B cell (primary cell): ENCODE measurements at regions not wholly inside any gene's neighbourhood (a gene's known extent, or its start where the extent isn't known, plus 50 kb on each side); places are given as distances from the start of the nearest gene placed in this dataset.
"Not testable (repeated sequence)": the region's sequence is repeated elsewhere in the genome, so short reads cannot be mapped to it uniquely, and the experiment has no call there.

Experiments
- ATAC-seq: fragments of 200-7000 bp; cut with Tn5 transposase; one replicate; pipeline ENCODE4 v1.10.0; 2021; ENCODE audit warnings: low read depth, mild to moderate bottlenecking, moderate number of reproducible peaks, moderate library complexity
- CTCF ChIA-PET: fragments of 350-600 bp; sonication (Branson Sonifier 250); formaldehyde crosslinking; loops from one replicate; lab custom pipeline; 2021; ENCODE audit warnings: antibody characterized with exemption, inconsistent platforms; lab: Charles Lee
- POLR2A ChIA-PET: fragments of 350-600 bp; sonication (Branson Sonifier 250); formaldehyde crosslinking; loops from one replicate; lab custom pipeline; 2021; ENCODE audit warnings: antibody characterized with exemption; lab: Charles Lee
- DNase-seq: peaks from one replicate; pipeline ENCODE4 v3.0.0; 2013
- H2AFZ ChIP-seq: 2 replicates; pipeline ENCODE4 v1.6.1; 2012; ENCODE audit warnings: mild to moderate bottlenecking, low read depth, low read length; ENCODE audit not compliant: insufficient read depth, poor library complexity, severe bottlenecking
- H3K27ac ChIP-seq, 2 donors: 1 replicate in 1 of 2; 2 replicates in 1 of 2; pipeline ENCODE4 v1.5.1; 2012 to 2013; ENCODE audit warnings: low read length in 2 of 2, mild to moderate bottlenecking in 2 of 2, moderate library complexity in 1 of 2
- H3K27me3 ChIP-seq, 4 experiments: fragments of 200-600 bp in 1 of 4; sonication (generic) in 1 of 4; replicated peaks in 1 of 4; 1 replicate in 2 of 4; 2 replicates in 2 of 4; pipeline versions ENCODE4 v1.6.1 to v1.7.0; 2013 to 2016; ENCODE audit warnings: low read length in 3 of 4, mild to moderate bottlenecking in 2 of 4, mixed read lengths in 1 of 4, moderate library complexity in 1 of 4; ENCODE audit not compliant: insufficient read depth in 4 of 4, control insufficient read depth in 3 of 4; ENCODE audit errors: control extremely low read depth in 1 of 4
- H3K36me3 ChIP-seq, 2 experiments: replicated peaks in 1 of 2; 1 replicate in 1 of 2; 2 replicates in 1 of 2; pipeline versions ENCODE4 v1.6.1 to v1.7.1; 2013; ENCODE audit warnings: low read length in 1 of 2; ENCODE audit not compliant: insufficient read depth in 2 of 2, control insufficient read depth in 1 of 2; ENCODE audit errors: control extremely low read depth in 1 of 2, extremely low read depth in 1 of 2
- H3K4me1 ChIP-seq, 2 donors: fragments of 200-600 bp in 1 of 2; sonication (generic) in 1 of 2; 1 replicate in 1 of 2; 2 replicates in 1 of 2; pipeline versions ENCODE4 v1.5.1 to v1.6.1; 2013 to 2017; ENCODE audit warnings: low read length in 2 of 2; ENCODE audit not compliant: control insufficient read depth in 2 of 2, insufficient read depth in 2 of 2
- H3K4me2 ChIP-seq: replicated peaks from 2 replicates; pipeline ENCODE3; 2012; ENCODE audit warnings: mild to moderate bottlenecking, low read depth, low read length; ENCODE audit not compliant: poor library complexity, severe bottlenecking
- H3K4me3 ChIP-seq, 5 experiments: fragments of 200-600 bp in 1 of 5; sonication (generic) in 1 of 5; 1 replicate in 3 of 5; 2 replicates in 2 of 5; pipeline versions ENCODE4 v1.5.1 to v1.7.0; 2011 to 2016; ENCODE audit warnings: low read length in 4 of 5, mild to moderate bottlenecking in 4 of 5, low read depth in 2 of 5, control low read depth in 1 of 5, moderate library complexity in 1 of 5; ENCODE audit not compliant: insufficient read depth in 1 of 5; ENCODE audit errors: control extremely low read depth in 1 of 5, extremely low read depth in 1 of 5
- H3K79me2 ChIP-seq: fragments of 200-600 bp; sonication (generic); one replicate; pipeline ENCODE4 v1.6.0; 2016; ENCODE audit warnings: low read length; ENCODE audit not compliant: control insufficient read depth, insufficient read depth
- H3K9ac ChIP-seq: fragments of 200-600 bp; sonication (generic); 2 replicates; pipeline ENCODE4 v1.6.1; 2017; ENCODE audit warnings: mild to moderate bottlenecking, low read length, moderate library complexity
- H3K9me3 ChIP-seq, 3 donors: one replicate each; pipeline versions ENCODE4 v1.6.1 to v1.7.1; 2013; ENCODE audit warnings: low read length in 2 of 3; ENCODE audit not compliant: control insufficient read depth in 2 of 3, insufficient read depth in 1 of 3; ENCODE audit errors: control extremely low read depth in 1 of 3
- H4K20me1 ChIP-seq: 2 replicates; pipeline ENCODE4 v1.6.0; 2012; ENCODE audit warnings: mild to moderate bottlenecking, low read length; ENCODE audit not compliant: insufficient read depth, control insufficient read depth, poor library complexity, severe bottlenecking
- H3K27ac Mint-ChIP-seq: one replicate; pipeline ENCODE4 v1.8.0; 2021; ENCODE audit warnings: mixed read lengths
- H3K27me3 Mint-ChIP-seq: one replicate; pipeline ENCODE4 v1.8.0; 2021; ENCODE audit warnings: mixed read lengths
- H3K4me1 Mint-ChIP-seq: one replicate; pipeline ENCODE4 v1.8.0; 2021; ENCODE audit warnings: mixed read lengths
- H3K4me3 Mint-ChIP-seq: one replicate; pipeline ENCODE4 v1.8.0; 2021; ENCODE audit warnings: mixed read lengths
- H3K9me3 Mint-ChIP-seq: one replicate; pipeline ENCODE4 v1.8.0; 2022; ENCODE audit warnings: mixed read lengths; ENCODE audit not compliant: insufficient read depth
- EZH2 ChIP-seq: IDR thresholded peaks from 2 replicates; pipeline ENCODE4 v1.6.1; 2012; ENCODE audit warnings: borderline replicate concordance, low read depth, mild to moderate bottlenecking, moderate library complexity, low read length; ENCODE audit not compliant: insufficient read depth, poor library complexity, severe bottlenecking
- WGBS: methylation state at CpG from one replicate; pipeline ENCODE4 v1.1.5; 2013; ENCODE audit warnings: missing lambda C conversion rate; ENCODE audit not compliant: insufficient coverage; 5-methylcytosine and 5-hydroxymethylcytosine counted together
- intact Hi-C: fragments of 100-400 bp; cut with micrococcal nuclease; formaldehyde crosslinking; loops from one replicate; pipeline ENCODE4 v1.10.0; 2022
- TF ChIP-seq, protein P1 (sequence below): fragments of 200-600 bp; IDR thresholded peaks from one replicate; pipeline ENCODE4 v1.8.0; 2022; ENCODE audit warnings: antibody characterized with exemption, mild to moderate bottlenecking

DNA sequence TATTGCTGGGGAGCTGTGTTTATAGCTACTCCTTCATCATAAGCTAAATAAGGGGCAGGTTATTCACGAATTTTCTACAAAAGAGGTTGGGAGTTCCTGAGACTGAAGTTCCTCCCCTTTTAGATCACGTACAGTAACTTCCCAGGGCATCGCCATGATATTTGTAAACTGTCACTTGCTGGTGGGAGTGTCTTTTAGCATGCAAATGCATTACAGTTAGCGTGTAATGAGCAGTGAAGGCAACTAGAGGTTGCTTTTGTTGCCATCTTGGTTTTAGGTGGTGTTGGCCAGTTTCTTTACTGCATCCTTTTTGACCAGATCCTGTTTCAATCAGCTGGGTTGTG is 64.4 kb downstream of the IL12A start:
- no peak overlapping the region for H3K4me3 Mint-ChIP-seq
- POLR2A ChIA-PET, result no interaction called here
- Histone ChIP-seq H4K20me1 (no peaks in the 10 kb centered on the region), H3K4me1 (no peaks in the 10 kb centered on the region), H3K9ac (no peak overlapping the region), H3K27me3 (peaks cover 0 to 4% (median 0%) of the 10 kb centered on the region in 4 experiments), H3K36me3 (no peaks in the 10 kb centered on the region), H3K9me3 (no peaks in the 10 kb centered on the region), H3K27ac (no peak overlapping the region), H3K79me2 (no peaks in the 10 kb centered on the region), H2AFZ (no peak overlapping the region), H3K4me2 (no peak overlapping the region), H3K4me3 (no peak overlapping the region)
- CTCF ChIA-PET, result interaction anchor here (1.7 to 2.1 kb wide), 2 partner anchors 16 to 21 kb away, joined by 4 to 5 read pairs; no protein-coding TSS in a partner anchor
- no peaks in the 10 kb centered on the region for H3K27me3 Mint-ChIP-seq
- DNase-seq, result no peak
- TF ChIP-seq, protein P1, sequence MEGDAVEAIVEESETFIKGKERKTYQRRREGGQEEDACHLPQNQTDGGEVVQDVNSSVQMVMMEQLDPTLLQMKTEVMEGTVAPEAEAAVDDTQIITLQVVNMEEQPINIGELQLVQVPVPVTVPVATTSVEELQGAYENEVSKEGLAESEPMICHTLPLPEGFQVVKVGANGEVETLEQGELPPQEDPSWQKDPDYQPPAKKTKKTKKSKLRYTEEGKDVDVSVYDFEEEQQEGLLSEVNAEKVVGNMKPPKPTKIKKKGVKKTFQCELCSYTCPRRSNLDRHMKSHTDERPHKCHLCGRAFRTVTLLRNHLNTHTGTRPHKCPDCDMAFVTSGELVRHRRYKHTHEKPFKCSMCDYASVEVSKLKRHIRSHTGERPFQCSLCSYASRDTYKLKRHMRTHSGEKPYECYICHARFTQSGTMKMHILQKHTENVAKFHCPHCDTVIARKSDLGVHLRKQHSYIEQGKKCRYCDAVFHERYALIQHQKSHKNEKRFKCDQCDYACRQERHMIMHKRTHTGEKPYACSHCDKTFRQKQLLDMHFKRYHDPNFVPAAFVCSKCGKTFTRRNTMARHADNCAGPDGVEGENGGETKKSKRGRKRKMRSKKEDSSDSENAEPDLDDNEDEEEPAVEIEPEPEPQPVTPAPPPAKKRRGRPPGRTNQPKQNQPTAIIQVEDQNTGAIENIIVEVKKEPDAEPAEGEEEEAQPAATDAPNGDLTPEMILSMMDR, result no peak
- no peak for TF ChIP-seq EZH2
- WGBS, result 92% methylated on average over 4 of the region's 4 CpGs
- no peaks in the 10 kb centered on the region for H3K4me1 Mint-ChIP-seq
- intact Hi-C loops, result no loop called here
- ATAC-seq, result no peak
- H3K27ac Mint-ChIP-seq, result no peak overlapping the region
- no peaks in the 10 kb centered on the region for H3K9me3 Mint-ChIP-seq

DNA sequence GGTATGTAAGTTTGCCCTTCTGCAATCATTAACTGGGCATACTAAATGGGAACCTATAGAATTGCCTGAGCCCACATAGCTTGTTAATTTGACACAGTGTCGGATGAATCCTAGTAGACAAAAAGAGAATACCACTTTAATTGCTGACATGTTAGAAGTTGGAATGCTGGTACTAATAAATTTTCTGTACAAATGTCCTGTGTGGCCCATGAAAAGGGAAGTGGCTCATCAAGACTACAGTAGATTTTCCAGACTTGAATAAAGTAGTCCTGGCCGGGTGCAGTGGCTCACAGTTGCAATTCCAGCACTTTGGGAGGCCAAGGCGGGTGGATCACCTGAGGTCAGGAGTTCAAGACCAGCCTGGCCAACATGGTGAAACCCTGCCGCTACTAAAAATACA is 66.2 kb downstream of the IL12A start:
- WGBS, result 68% methylated on average over 2 of the region's 4 CpGs
- H3K4me3 ChIP-seq, H3K4me1 Mint-ChIP-seq, H3K27ac Mint-ChIP-seq, POLR2A ChIA-PET, H3K27ac ChIP-seq, DNase-seq, H3K9ac ChIP-seq, H3K4me2 ChIP-seq, H3K27me3 ChIP-seq, H3K4me1 ChIP-seq, H3K36me3 ChIP-seq, H3K9me3 Mint-ChIP-seq, intact Hi-C loops, CTCF ChIA-PET, ATAC-seq, H3K4me3 Mint-ChIP-seq, H3K27me3 Mint-ChIP-seq, H2AFZ ChIP-seq, H3K9me3 ChIP-seq, H3K79me2 ChIP-seq, H4K20me1 ChIP-seq: not testable (repeated sequence)
